ENCODE measurements at regions not wholly inside any gene's neighbourhood (a gene's known extent, or its start where the extent isn't known, plus 50 kb on each side); places are given as distances from the start of the nearest gene placed in this dataset.
A peak's percentile ranks its signal among the peaks of the same experiment; 100 is the strongest.

- no peaks in the 10 kb centered on the region for H3K27me3 Mint-ChIP-seq (ENCODE audit: low read depth)
- TF ChIP-seq, protein P1, sequence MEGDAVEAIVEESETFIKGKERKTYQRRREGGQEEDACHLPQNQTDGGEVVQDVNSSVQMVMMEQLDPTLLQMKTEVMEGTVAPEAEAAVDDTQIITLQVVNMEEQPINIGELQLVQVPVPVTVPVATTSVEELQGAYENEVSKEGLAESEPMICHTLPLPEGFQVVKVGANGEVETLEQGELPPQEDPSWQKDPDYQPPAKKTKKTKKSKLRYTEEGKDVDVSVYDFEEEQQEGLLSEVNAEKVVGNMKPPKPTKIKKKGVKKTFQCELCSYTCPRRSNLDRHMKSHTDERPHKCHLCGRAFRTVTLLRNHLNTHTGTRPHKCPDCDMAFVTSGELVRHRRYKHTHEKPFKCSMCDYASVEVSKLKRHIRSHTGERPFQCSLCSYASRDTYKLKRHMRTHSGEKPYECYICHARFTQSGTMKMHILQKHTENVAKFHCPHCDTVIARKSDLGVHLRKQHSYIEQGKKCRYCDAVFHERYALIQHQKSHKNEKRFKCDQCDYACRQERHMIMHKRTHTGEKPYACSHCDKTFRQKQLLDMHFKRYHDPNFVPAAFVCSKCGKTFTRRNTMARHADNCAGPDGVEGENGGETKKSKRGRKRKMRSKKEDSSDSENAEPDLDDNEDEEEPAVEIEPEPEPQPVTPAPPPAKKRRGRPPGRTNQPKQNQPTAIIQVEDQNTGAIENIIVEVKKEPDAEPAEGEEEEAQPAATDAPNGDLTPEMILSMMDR (IDR thresholded peaks at IDR 0.05; ENCODE audit: unreplicated experiment in 3 of 3), result no peak
- no peaks in the 10 kb centered on the region for H3K9me3 Mint-ChIP-seq
Observed at GRCh38 chr2:33946193-33946592, 347.1 kb upstream of the FAM98A start.

DNA sequence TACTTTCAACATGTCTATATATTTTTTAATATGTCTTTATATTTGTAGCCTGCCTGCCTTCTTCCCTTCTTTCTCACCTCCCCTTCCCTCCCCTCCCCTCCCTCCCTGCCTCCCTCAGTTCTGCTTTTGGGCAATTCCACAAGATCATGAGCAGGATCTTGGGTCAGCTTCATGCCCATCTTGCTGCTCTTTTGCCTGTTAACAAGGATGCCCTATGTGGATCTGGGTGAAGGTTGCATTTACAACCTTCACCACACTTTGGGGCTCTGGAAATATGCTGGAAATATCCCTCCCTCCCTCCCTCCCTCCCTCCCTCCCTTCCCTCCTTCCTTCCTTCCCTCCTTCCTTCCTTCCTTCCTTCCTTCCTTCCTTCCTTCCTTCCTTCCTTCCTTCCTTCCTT lies 334.1 kb upstream of the FAM98A start:
- H3K27ac Mint-ChIP-seq, result no peak overlapping the region
- TF ChIP-seq, protein P1 (IDR thresholded peaks at IDR 0.05; ENCODE audit: unreplicated experiment in 3 of 3), result no peak
- no peaks in the 10 kb centered on the region for H3K4me1 Mint-ChIP-seq
- H3K9me3 Mint-ChIP-seq, result no peaks in the 10 kb centered on the region
- peaks cover 4% of the 10 kb centered on the region for H3K27me3 Mint-ChIP-seq (ENCODE audit: low read depth)
- no peaks in the 10 kb centered on the region for H3K36me3 Mint-ChIP-seq (ENCODE audit: low read depth)
- H3K4me3 Mint-ChIP-seq, result no peak overlapping the region

More at GRCh38 chr2:33946193-33946592, 347.1 kb upstream of the FAM98A start:
- no peaks in the 10 kb centered on the region for H3K4me1 Mint-ChIP-seq
- H3K4me3 Mint-ChIP-seq, result no peak overlapping the region
- H3K36me3 Mint-ChIP-seq (ENCODE audit: low read depth), result no peaks in the 10 kb centered on the region
- H3K27ac Mint-ChIP-seq, result no peak overlapping the region

- Mint-ChIP-seq H3K27ac (no peak overlapping the region), H3K9me3 (no peaks in the 10 kb centered on the region), H3K36me3 (ENCODE audit: low read depth) (peaks cover 4% of the 10 kb centered on the region), H3K4me3 (no peak overlapping the region), H3K27me3 (ENCODE audit: low read depth) (peaks cover 4% of the 10 kb centered on the region), H3K4me1 (no peaks in the 10 kb centered on the region)
- TF ChIP-seq, protein P1 (IDR thresholded peaks at IDR 0.05; ENCODE audit: unreplicated experiment in 3 of 3), result no peak
Observed at GRCh38 chr2:33931164-33931563, 332.1 kb upstream of the FAM98A start.

- Mint-ChIP-seq H3K27me3 (ENCODE audit: low read depth) (peaks cover 4% of the 10 kb centered on the region), H3K4me3 (no peak overlapping the region), H3K27ac (no peak overlapping the region), H3K36me3 (ENCODE audit: low read depth) (peaks cover 4% of the 10 kb centered on the region), H3K4me1 (no peaks in the 10 kb centered on the region), H3K9me3 (no peaks in the 10 kb centered on the region)
- TF ChIP-seq, protein P1 (IDR thresholded peaks at IDR 0.05; ENCODE audit: unreplicated experiment in 3 of 3), result no peak
Observed at GRCh38 chr2:33929467-33929866, 330.4 kb upstream of the FAM98A start.

GRCh38 chr2:33927756-33928155 lies 328.7 kb upstream of the FAM98A start:
- H3K9me3 Mint-ChIP-seq, result peaks cover under 1% of the 10 kb centered on the region
- H3K27me3 Mint-ChIP-seq (ENCODE audit: low read depth), result peaks cover 4% of the 10 kb centered on the region
- TF ChIP-seq, protein P1 (IDR thresholded peaks at IDR 0.05; ENCODE audit: unreplicated experiment in 3 of 3), result no peak
- H3K27ac Mint-ChIP-seq, result no peak overlapping the region
- H3K4me1 Mint-ChIP-seq, result no peaks in the 10 kb centered on the region
- H3K4me3 Mint-ChIP-seq, result no peak overlapping the region
- peaks cover 4% of the 10 kb centered on the region for H3K36me3 Mint-ChIP-seq (ENCODE audit: low read depth)

DNA sequence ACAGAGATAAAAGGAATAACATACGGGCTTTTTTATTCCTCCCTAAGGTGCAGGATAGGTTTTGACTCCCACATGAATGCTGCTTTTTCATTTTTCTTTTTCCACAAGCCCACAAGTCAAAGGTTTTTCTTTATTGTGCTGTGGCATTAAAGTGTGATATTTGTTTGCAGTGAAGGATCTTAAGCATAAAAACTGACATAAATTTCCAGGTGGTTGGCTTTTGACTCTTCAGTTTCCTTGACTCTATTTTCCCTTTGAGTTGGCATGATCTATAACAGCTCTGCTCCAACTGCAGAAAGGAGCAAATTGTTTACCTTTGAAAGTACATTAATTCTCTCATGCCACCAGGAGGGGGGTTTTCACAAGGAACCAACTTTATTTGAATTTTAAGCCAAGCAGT lies 326.2 kb upstream of the FAM98A start:
- H3K4me1 Mint-ChIP-seq, result no peaks in the 10 kb centered on the region
- H3K27me3 Mint-ChIP-seq (ENCODE audit: low read depth), result peaks cover 1% of the 10 kb centered on the region
- no peak overlapping the region for H3K4me3 Mint-ChIP-seq
- peaks cover 4% of the 10 kb centered on the region for H3K36me3 Mint-ChIP-seq (ENCODE audit: low read depth)
- peak overlapping the region in 1 of 3 experiments; percentile 23 for H3K27ac Mint-ChIP-seq
- TF ChIP-seq, protein P1 (IDR thresholded peaks at IDR 0.05; ENCODE audit: unreplicated experiment in 3 of 3), result no peak
- peaks cover 4% of the 10 kb centered on the region for H3K9me3 Mint-ChIP-seq

Data from nephron (organoid).